ENCODE measurements at regions not wholly inside any gene's neighbourhood (a gene's known extent, or its start where the extent isn't known, plus 50 kb on each side); places are given as distances from the start of the nearest gene placed in this dataset.

- dilution Hi-C loops (cut with MboI; ENCODE audit: extremely low pct_ligation_motif_present, low sequenced_read_pairs), result no loop called here
Measured at GRCh38 chr4:62231994-62232393, 1031.9 kb downstream of the ADGRL3 start.

GRCh38 chr4:62226082-62226481 lies 1026.0 kb downstream of the ADGRL3 start:
- FAIRE-seq (no peak), DNase-seq (ENCODE audit: low read depth, low spot score) (no peak)
- no peaks in the 10 kb centered on the region for H3K79me2 ChIP-seq (ENCODE audit: control insufficient read depth, insufficient read depth, low read length)
- H4K20me1 ChIP-seq (ENCODE audit: control insufficient read depth, extremely low read depth, insufficient read depth, low read length), result no peaks in the 10 kb centered on the region
- no peak overlapping the region for H3K4me2 ChIP-seq (ENCODE audit: control insufficient read depth, extremely low read depth, insufficient read depth, low read depth, low read length)
- no peak overlapping the region for H3K4me3 ChIP-seq (ENCODE audit: control insufficient read depth in 2 of 3, extremely low read depth in 1 of 3, insufficient read depth in 2 of 3, low read depth in 1 of 3, low read length in 3 of 3)
- no peaks in the 10 kb centered on the region for H3K9me1 ChIP-seq (ENCODE audit: control insufficient read depth, extremely low read depth, insufficient read depth, low read length)
- H3K36me3 ChIP-seq (ENCODE audit: control insufficient read depth in 2 of 2, extremely low read depth in 1 of 2, insufficient read depth in 2 of 2, low read length in 2 of 2), result no peaks in the 10 kb centered on the region
- no peak overlapping the region for H3K27ac ChIP-seq (ENCODE audit: control insufficient read depth, insufficient read depth, low read length)
- H3K9me3 ChIP-seq (ENCODE audit: control insufficient read depth, low read depth, low read length), result no peaks in the 10 kb centered on the region
- no peak for TF ChIP-seq EZH2 (IDR thresholded peaks at IDR 0.05; ENCODE audit: low read length)
- no peak for TF ChIP-seq CTCF (optimal IDR thresholded peaks at IDR 0.05 in 1 of 3, IDR thresholded peaks at IDR 0.05 in 1 of 3, conservative IDR thresholded peaks at IDR 0.05 in 1 of 3; ENCODE audit: extremely low read depth in 1 of 3, insufficient read depth in 2 of 3, low read length in 3 of 3)
- no peaks in the 10 kb centered on the region for H3K4me1 ChIP-seq (ENCODE audit: control insufficient read depth, extremely low read depth, insufficient read depth, low read length)
- no peaks in the 10 kb centered on the region for H3K27me3 ChIP-seq (ENCODE audit: control insufficient read depth, extremely low read depth, insufficient read depth, low read length)
- dilution Hi-C loops (cut with MboI; ENCODE audit: extremely low pct_ligation_motif_present, low sequenced_read_pairs), result no loop called here
- no peak overlapping the region for H3K9ac ChIP-seq (ENCODE audit: control insufficient read depth, extremely low read depth, insufficient read depth, low read length)
- H2AFZ ChIP-seq (ENCODE audit: control insufficient read depth, low read length), result no peak overlapping the region

More at GRCh38 chr4:62231994-62232393, 1031.9 kb downstream of the ADGRL3 start:
- Histone ChIP-seq H3K79me2 (ENCODE audit: control insufficient read depth, insufficient read depth, low read length) (no peaks in the 10 kb centered on the region), H3K36me3 (ENCODE audit: control insufficient read depth in 2 of 2, extremely low read depth in 1 of 2, insufficient read depth in 2 of 2, low read length in 2 of 2) (no peaks in the 10 kb centered on the region), H3K27ac (ENCODE audit: control insufficient read depth, insufficient read depth, low read length) (no peak overlapping the region), H3K27me3 (ENCODE audit: control insufficient read depth, extremely low read depth, insufficient read depth, low read length) (no peaks in the 10 kb centered on the region), H3K4me1 (ENCODE audit: control insufficient read depth, extremely low read depth, insufficient read depth, low read length) (no peaks in the 10 kb centered on the region), H3K9me3 (ENCODE audit: control insufficient read depth, low read depth, low read length) (no peaks in the 10 kb centered on the region), H3K4me2 (ENCODE audit: control insufficient read depth, extremely low read depth, insufficient read depth, low read depth, low read length) (no peak overlapping the region), H3K9ac (ENCODE audit: control insufficient read depth, extremely low read depth, insufficient read depth, low read length) (no peak overlapping the region), H2AFZ (ENCODE audit: control insufficient read depth, low read length) (no peak overlapping the region), H3K9me1 (ENCODE audit: control insufficient read depth, extremely low read depth, insufficient read depth, low read length) (no peaks in the 10 kb centered on the region), H4K20me1 (ENCODE audit: control insufficient read depth, extremely low read depth, insufficient read depth, low read length) (no peaks in the 10 kb centered on the region), H3K4me3 (ENCODE audit: control insufficient read depth in 2 of 3, extremely low read depth in 1 of 3, insufficient read depth in 2 of 3, low read depth in 1 of 3, low read length in 3 of 3) (no peak overlapping the region)
- no peak for DNase-seq (ENCODE audit: low read depth, low spot score)
- no peak for FAIRE-seq
- TF ChIP-seq CTCF (optimal IDR thresholded peaks at IDR 0.05 in 1 of 3, IDR thresholded peaks at IDR 0.05 in 1 of 3, conservative IDR thresholded peaks at IDR 0.05 in 1 of 3; ENCODE audit: extremely low read depth in 1 of 3, insufficient read depth in 2 of 3, low read length in 3 of 3) (no peak), EZH2 (IDR thresholded peaks at IDR 0.05; ENCODE audit: low read length) (no peak)

All from keratinocyte (primary cell).